Lower leg skin (tissue), 3 donors: ENCODE measurements at regions not wholly inside any gene's neighbourhood (a gene's known extent, or its start where the extent isn't known, plus 50 kb on each side); places are given as distances from the start of the nearest gene placed in this dataset.

Source experiments
- POLR2A ChIP-seq, 2 donors: fragments of 450-650 bp; IDR thresholded peaks; one replicate each; pipeline ENCODE4 v1.6.1; 2016 to 2017; ENCODE audit warnings: antibody characterized with exemption in 2 of 2, mild to moderate bottlenecking in 1 of 2, moderate library complexity in 1 of 2
- TF ChIP-seq, protein P1 (sequence below), 3 donors: fragments of 450-650 bp; IDR thresholded peaks; one replicate each; pipeline ENCODE4 v1.5.1; 2016; ENCODE audit warnings: antibody characterized with exemption in 3 of 3, mild to moderate bottlenecking in 3 of 3, moderate library complexity in 2 of 3

- TF ChIP-seq, protein P1, sequence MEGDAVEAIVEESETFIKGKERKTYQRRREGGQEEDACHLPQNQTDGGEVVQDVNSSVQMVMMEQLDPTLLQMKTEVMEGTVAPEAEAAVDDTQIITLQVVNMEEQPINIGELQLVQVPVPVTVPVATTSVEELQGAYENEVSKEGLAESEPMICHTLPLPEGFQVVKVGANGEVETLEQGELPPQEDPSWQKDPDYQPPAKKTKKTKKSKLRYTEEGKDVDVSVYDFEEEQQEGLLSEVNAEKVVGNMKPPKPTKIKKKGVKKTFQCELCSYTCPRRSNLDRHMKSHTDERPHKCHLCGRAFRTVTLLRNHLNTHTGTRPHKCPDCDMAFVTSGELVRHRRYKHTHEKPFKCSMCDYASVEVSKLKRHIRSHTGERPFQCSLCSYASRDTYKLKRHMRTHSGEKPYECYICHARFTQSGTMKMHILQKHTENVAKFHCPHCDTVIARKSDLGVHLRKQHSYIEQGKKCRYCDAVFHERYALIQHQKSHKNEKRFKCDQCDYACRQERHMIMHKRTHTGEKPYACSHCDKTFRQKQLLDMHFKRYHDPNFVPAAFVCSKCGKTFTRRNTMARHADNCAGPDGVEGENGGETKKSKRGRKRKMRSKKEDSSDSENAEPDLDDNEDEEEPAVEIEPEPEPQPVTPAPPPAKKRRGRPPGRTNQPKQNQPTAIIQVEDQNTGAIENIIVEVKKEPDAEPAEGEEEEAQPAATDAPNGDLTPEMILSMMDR (IDR thresholded peaks at IDR 0.05), result no peak
- TF ChIP-seq POLR2A (IDR thresholded peaks at IDR 0.05), result no peak
These were observed 315.2 kb upstream of the BRINP3 start for GRCh38 chr1:190792873-190793272.
